Vagina (tissue), 2 donors: ENCODE measurements at regions not wholly inside any gene's neighbourhood (a gene's known extent, or its start where the extent isn't known, plus 50 kb on each side); places are given as distances from the start of the nearest gene placed in this dataset.
"Not testable (repeated sequence)": the region's sequence is repeated elsewhere in the genome, so short reads cannot be mapped to it uniquely, and the experiment has no call there.

ENCODE experiments used
- DNase-seq, 2 donors: peaks; one replicate each; pipeline ENCODE4 v3.0.0-alpha.2; 2017; ENCODE audit errors: extremely low spot score in 2 of 2
- H3K27ac ChIP-seq: fragments of 200-600 bp; sonication (generic); one replicate; pipeline ENCODE4 v1.5.1; 2019
- H3K27me3 ChIP-seq: fragments of 200-600 bp; sonication (generic); one replicate; pipeline ENCODE4 v1.5.1; 2019
- H3K36me3 ChIP-seq, 2 donors: fragments of 200-600 bp; sonication (generic); one replicate each; pipeline ENCODE4 v1.5.1; 2017 to 2019
- H3K4me1 ChIP-seq: fragments of 200-600 bp; sonication (generic); one replicate; pipeline ENCODE4 v1.5.1; 2019
- H3K4me3 ChIP-seq, 2 donors: fragments of 200-600 bp; sonication (generic); 1 replicate in 1 of 2; 2 replicates in 1 of 2; pipeline ENCODE4 v1.5.1; 2016 to 2019
- H3K9me3 ChIP-seq: fragments of 200-600 bp; sonication (generic); one replicate; pipeline ENCODE4 v1.5.1; 2019
- POLR2A ChIP-seq, 2 donors: fragments of 450-650 bp; IDR thresholded peaks; one replicate each; pipeline ENCODE4 v1.6.1; 2017; ENCODE audit warnings: antibody characterized with exemption in 2 of 2, mild to moderate bottlenecking in 2 of 2, moderate library complexity in 2 of 2
- POLR2AphosphoS5 ChIP-seq, 2 donors: sonication (generic); formaldehyde crosslinking; IDR thresholded peaks; one replicate each; pipeline ENCODE4 v1.9.0; 2017; ENCODE audit warnings: antibody characterized with exemption in 2 of 2, mild to moderate bottlenecking in 2 of 2, low read depth in 1 of 2; ENCODE audit not compliant: insufficient read depth in 1 of 2
- intact Hi-C: fragments of 100-400 bp; cut with DNase I; formaldehyde crosslinking; loops from one replicate; pipeline ENCODE4 v1.15.1; 2023
- TF ChIP-seq, protein P1 (sequence below), 3 experiments: fragments of 450-650 bp in 2 of 3; fragments of 200-600 bp in 1 of 3; sonication (generic) in 1 of 3; IDR thresholded peaks; one replicate each; pipeline ENCODE4 v1.5.1; 2017 to 2019; ENCODE audit warnings: antibody characterized with exemption in 3 of 3, mild to moderate bottlenecking in 2 of 3, moderate library complexity in 2 of 3

DNA sequence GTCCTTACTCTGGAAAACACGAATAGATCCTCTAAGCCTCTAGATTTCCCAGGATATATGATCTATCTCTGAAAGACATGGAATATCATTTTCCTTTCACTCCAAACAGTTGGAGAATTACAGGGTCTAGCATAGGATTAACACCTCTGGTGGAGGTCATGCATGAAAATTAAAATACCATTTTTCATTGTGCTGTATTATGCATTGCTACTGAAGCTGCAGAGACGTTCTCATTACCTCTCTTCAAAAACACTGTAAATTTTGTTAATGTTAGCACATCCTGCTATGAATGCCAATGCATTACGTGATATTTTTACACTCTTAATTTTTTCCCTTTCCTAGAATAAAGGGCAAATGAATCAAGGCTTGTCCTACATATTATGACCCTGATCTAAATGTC is 558.6 kb downstream of the TBC1D32 start:
- no peaks in the 10 kb centered on the region for H3K27me3 ChIP-seq
- no peaks in the 10 kb centered on the region for H3K9me3 ChIP-seq
- H3K4me3 ChIP-seq: no peak overlapping the region
- H3K4me1 ChIP-seq: no peaks in the 10 kb centered on the region
- TF ChIP-seq POLR2AphosphoS5 (IDR thresholded peaks at IDR 0.05; ENCODE audit: insufficient read depth in 1 of 2, low read depth in 1 of 2) (no peak), POLR2A (IDR thresholded peaks at IDR 0.05) (no peak)
- TF ChIP-seq, protein P1, sequence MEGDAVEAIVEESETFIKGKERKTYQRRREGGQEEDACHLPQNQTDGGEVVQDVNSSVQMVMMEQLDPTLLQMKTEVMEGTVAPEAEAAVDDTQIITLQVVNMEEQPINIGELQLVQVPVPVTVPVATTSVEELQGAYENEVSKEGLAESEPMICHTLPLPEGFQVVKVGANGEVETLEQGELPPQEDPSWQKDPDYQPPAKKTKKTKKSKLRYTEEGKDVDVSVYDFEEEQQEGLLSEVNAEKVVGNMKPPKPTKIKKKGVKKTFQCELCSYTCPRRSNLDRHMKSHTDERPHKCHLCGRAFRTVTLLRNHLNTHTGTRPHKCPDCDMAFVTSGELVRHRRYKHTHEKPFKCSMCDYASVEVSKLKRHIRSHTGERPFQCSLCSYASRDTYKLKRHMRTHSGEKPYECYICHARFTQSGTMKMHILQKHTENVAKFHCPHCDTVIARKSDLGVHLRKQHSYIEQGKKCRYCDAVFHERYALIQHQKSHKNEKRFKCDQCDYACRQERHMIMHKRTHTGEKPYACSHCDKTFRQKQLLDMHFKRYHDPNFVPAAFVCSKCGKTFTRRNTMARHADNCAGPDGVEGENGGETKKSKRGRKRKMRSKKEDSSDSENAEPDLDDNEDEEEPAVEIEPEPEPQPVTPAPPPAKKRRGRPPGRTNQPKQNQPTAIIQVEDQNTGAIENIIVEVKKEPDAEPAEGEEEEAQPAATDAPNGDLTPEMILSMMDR (IDR thresholded peaks at IDR 0.05): no peak
- H3K36me3 ChIP-seq: no peaks in the 10 kb centered on the region
- no peak overlapping the region for H3K27ac ChIP-seq
- no peak for DNase-seq
- intact Hi-C loops: no loop called here

DNA sequence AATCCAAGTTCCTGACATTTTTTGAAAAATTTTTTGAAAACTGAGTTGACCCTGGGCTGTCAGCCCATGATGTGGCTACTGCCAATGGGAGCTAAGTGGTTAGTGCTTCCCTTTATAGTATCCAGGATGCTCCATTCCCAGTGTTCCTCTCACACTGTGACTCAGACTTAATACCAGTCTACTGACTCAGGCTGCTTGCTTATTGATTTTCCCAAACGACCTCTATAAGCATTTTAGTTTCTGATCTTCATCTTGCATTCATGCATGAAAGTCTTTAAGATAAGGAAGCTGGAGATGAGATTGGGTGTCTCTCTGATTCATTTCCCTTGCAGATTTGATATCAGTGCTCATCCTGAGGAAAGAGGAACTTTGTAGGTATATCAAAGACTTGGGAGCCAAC is 560.0 kb downstream of the TBC1D32 start:
- no peak for TF ChIP-seq POLR2AphosphoS5 (IDR thresholded peaks at IDR 0.05; ENCODE audit: insufficient read depth in 1 of 2, low read depth in 1 of 2)
- TF ChIP-seq POLR2A (IDR thresholded peaks at IDR 0.05): no peak
- TF ChIP-seq, protein P1 (IDR thresholded peaks at IDR 0.05): no peak
- intact Hi-C loops: no loop called here
- Histone ChIP-seq H3K36me3 (no peaks in the 10 kb centered on the region), H3K4me3 (no peak overlapping the region), H3K9me3 (no peaks in the 10 kb centered on the region), H3K27ac (no peak overlapping the region), H3K4me1 (no peaks in the 10 kb centered on the region), H3K27me3 (no peaks in the 10 kb centered on the region)
- no peak for DNase-seq

DNA sequence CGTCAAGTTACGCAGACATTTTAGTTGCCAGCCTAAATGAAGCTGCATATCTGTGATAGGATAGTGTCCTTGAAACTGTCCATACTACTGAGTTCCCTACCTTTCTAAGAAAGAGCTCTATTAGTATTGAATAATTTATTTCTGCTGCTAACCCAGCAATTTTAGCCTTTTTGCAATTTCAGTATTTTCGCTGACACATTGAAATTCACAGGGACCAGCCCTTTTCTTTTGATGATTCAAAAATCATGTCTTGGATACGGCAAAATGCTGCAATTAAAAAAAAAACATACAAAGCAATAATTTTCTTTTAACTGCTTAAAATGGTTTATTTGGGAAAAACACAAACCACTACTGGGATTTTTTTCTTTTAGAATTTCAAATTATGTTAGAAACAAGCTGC is 563.3 kb downstream of the TBC1D32 start:
- TF ChIP-seq POLR2A (IDR thresholded peaks at IDR 0.05) (no peak), POLR2AphosphoS5 (IDR thresholded peaks at IDR 0.05; ENCODE audit: insufficient read depth in 1 of 2, low read depth in 1 of 2) (no peak)
- TF ChIP-seq, protein P1 (IDR thresholded peaks at IDR 0.05): no peak
- Histone ChIP-seq H3K9me3 (no peaks in the 10 kb centered on the region), H3K4me1 (no peaks in the 10 kb centered on the region), H3K36me3 (no peaks in the 10 kb centered on the region), H3K27ac (no peak overlapping the region), H3K4me3 (no peak overlapping the region), H3K27me3 (no peaks in the 10 kb centered on the region)
- DNase-seq: no peak
- intact Hi-C loops: no loop called here

DNA sequence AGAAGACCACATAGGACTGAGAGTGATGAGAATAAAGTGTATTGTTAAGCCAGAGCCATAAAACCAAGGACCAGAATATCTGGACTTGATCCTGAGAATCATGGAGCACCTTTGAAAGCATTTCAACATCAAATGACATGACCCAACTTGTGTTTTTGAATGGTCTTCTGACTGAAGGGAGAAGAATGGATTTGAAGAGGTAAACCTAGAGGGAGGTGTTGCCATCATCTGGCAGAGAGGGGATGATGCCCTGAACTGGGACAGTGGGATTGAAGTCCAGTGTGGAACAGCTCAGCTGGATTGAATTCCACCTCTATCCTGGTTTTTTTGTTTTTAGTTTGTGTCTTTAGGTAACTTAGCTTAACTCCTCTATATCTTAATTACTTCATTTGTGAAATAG is 570.0 kb downstream of the TBC1D32 start:
- intact Hi-C loops: no loop called here
- no peak overlapping the region for H3K27ac ChIP-seq
- H3K4me1 ChIP-seq: no peaks in the 10 kb centered on the region
- no peak for DNase-seq
- no peak overlapping the region for H3K4me3 ChIP-seq
- no peaks in the 10 kb centered on the region for H3K27me3 ChIP-seq
- no peaks in the 10 kb centered on the region for H3K9me3 ChIP-seq
- no peak for TF ChIP-seq POLR2A (IDR thresholded peaks at IDR 0.05)
- no peaks in the 10 kb centered on the region for H3K36me3 ChIP-seq

DNA sequence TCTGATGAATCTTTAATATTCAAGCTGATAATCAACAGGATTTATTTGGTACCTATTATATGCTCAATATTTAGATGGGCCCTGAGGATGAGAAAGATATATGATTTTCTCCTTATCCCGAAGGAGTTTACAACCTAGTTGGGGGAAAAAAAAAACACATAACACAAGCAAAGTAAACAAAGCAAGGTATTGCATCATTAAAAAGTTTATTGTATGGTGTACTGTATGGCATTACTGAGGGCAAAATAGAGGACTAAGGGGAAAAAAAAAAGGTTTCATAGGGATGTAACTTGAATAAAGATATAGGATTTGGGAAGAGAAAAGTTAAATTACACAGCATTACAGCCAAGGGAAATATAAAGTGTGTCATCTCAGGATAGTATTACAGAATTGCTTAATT is 574.7 kb downstream of the TBC1D32 start:
- H3K36me3 ChIP-seq: no peaks in the 10 kb centered on the region
- no peak for TF ChIP-seq POLR2A (IDR thresholded peaks at IDR 0.05)
- TF ChIP-seq, protein P1 (IDR thresholded peaks at IDR 0.05): no peak
- intact Hi-C loops: no loop called here
- H3K27me3 ChIP-seq: no peaks in the 10 kb centered on the region
- H3K9me3 ChIP-seq: no peaks in the 10 kb centered on the region
- no peak for DNase-seq
- H3K4me1 ChIP-seq: no peaks in the 10 kb centered on the region
- no peak overlapping the region for H3K27ac ChIP-seq
- no peak overlapping the region for H3K4me3 ChIP-seq

DNA sequence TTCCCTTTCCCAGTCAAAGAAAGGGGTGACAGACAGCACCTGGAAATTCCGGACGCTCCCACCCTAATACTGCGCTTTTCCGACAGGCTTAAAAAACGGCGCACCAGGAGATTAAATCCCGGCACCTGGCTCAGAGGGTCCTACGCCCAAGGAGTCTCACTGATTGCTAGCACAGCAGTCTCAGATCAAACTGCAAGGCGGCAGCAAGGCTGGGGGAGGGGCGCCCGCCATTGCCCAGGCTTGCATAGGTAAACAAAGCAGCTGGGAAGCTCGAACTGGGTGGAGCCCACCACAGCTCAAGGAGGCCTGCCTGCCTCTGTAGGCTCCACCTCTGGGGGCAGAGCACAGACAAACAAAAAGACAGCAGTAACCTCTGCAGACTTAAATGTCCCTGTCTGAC is 585.7 kb downstream of the TBC1D32 start:
- H3K4me1 ChIP-seq, H3K27ac ChIP-seq, DNase-seq, H3K4me3 ChIP-seq, H3K9me3 ChIP-seq, H3K36me3 ChIP-seq, intact Hi-C loops, H3K27me3 ChIP-seq: not testable (repeated sequence)
